WTC11 (cell line): ENCODE measurements at regions not wholly inside any gene's neighbourhood (a gene's known extent, or its start where the extent isn't known, plus 50 kb on each side); places are given as distances from the start of the nearest gene placed in this dataset.

ENCODE experiments used
- ATAC-seq: fragments of 200-7000 bp; cut with Tn5 transposase; 2 replicates; pipeline ENCODE4 v1.10.0; 2021; ENCODE audit warnings: mild to moderate bottlenecking, moderate library complexity
- CTCF ChIA-PET: fragments of 300-600 bp; sonication (Branson Sonifier 250); formaldehyde crosslinking; loops from one replicate; lab custom pipeline; 2021; ENCODE audit warnings: antibody characterized with exemption; lab: Charles Lee
- POLR2A ChIA-PET: fragments of 350-600 bp; sonication (Branson Sonifier 250); formaldehyde crosslinking; loops from one replicate; lab custom pipeline; 2021; ENCODE audit warnings: antibody characterized with exemption; lab: Charles Lee
- DNase-seq: peaks from one replicate; pipeline ENCODE4 v3.0.0; 2021; ENCODE audit warnings: low spot score
- H3K27ac Mint-ChIP-seq: 2 replicates; pipeline ENCODE4 v1.8.0; 2021; ENCODE audit warnings: mixed read lengths
- H3K27me3 Mint-ChIP-seq: 2 replicates; pipeline ENCODE4 v1.8.0; 2021; ENCODE audit warnings: low read depth, mild to moderate bottlenecking, moderate library complexity, mixed read lengths
- H3K36me3 Mint-ChIP-seq: 2 replicates; pipeline ENCODE4 v1.8.0; 2021; ENCODE audit warnings: mixed read lengths
- H3K4me1 Mint-ChIP-seq: 2 replicates; pipeline ENCODE4 v1.8.0; 2022; ENCODE audit warnings: mixed read lengths
- H3K4me3 Mint-ChIP-seq: 2 replicates; pipeline ENCODE4 v1.8.0; 2021; ENCODE audit warnings: mild to moderate bottlenecking, moderate library complexity, mixed read lengths
- H3K9me3 Mint-ChIP-seq: 2 replicates; pipeline ENCODE4 v1.8.0; 2021; ENCODE audit warnings: mixed read lengths
- CBFB ChIP-seq: sonication (generic); formaldehyde crosslinking; IDR thresholded peaks from 2 replicates; pipeline ENCODE4 v1.8.1; 2022; ENCODE audit warnings: mild to moderate bottlenecking, low read depth, missing genetic modification reagents
- CREM ChIP-seq: sonication (generic); formaldehyde crosslinking; IDR thresholded peaks from 2 replicates; pipeline ENCODE4 v1.8.1; 2022; ENCODE audit warnings: mild to moderate bottlenecking, missing genetic modification reagents, moderate library complexity
- ESRRA ChIP-seq: sonication (generic); formaldehyde crosslinking; IDR thresholded peaks from 2 replicates; pipeline ENCODE4 v1.8.1; 2022; ENCODE audit warnings: mild to moderate bottlenecking, missing genetic modification reagents, borderline replicate concordance
- ETV6 ChIP-seq: sonication (generic); formaldehyde crosslinking; IDR thresholded peaks from 2 replicates; pipeline ENCODE4 v1.8.1; 2022; ENCODE audit warnings: mild to moderate bottlenecking, missing genetic modification reagents
- FOXJ3 ChIP-seq: sonication (generic); formaldehyde crosslinking; IDR thresholded peaks from 2 replicates; pipeline ENCODE4 v1.9.0; 2021; ENCODE audit warnings: missing genetic modification reagents, mild to moderate bottlenecking, borderline replicate concordance
- GABPB1 ChIP-seq: sonication (generic); formaldehyde crosslinking; IDR thresholded peaks from 2 replicates; pipeline ENCODE4 v1.8.1; 2023; ENCODE audit warnings: mild to moderate bottlenecking, missing genetic modification reagents
- GTF2I ChIP-seq: fragments of 250-450 bp; sonication (Bioruptor Pico); conservative IDR thresholded peaks from 2 replicates; pipeline ENCODE4 v1.4.0; 2021; ENCODE audit warnings: mild to moderate bottlenecking
- JAZF1 ChIP-seq: fragments of 250-450 bp; sonication (Bioruptor Pico); IDR thresholded peaks from 2 replicates; pipeline ENCODE4 v1.9.0; 2021; ENCODE audit warnings: moderate library complexity, mild to moderate bottlenecking, inconsistent platforms
- MXD4 ChIP-seq: fragments of 250-450 bp; sonication (Bioruptor Pico); IDR thresholded peaks from 2 replicates; pipeline ENCODE4 v1.8.0; 2021; ENCODE audit warnings: mild to moderate bottlenecking, moderate library complexity, borderline replicate concordance
- TCF7 ChIP-seq: sonication (generic); formaldehyde crosslinking; IDR thresholded peaks from 2 replicates; pipeline ENCODE4 v1.8.0; 2022; ENCODE audit warnings: mild to moderate bottlenecking, low read depth, missing genetic modification reagents, moderate library complexity
- ZNF219 ChIP-seq: sonication (generic); formaldehyde crosslinking; IDR thresholded peaks from 2 replicates; pipeline ENCODE4 v1.8.0; 2023; ENCODE audit warnings: missing genetic modification reagents, mild to moderate bottlenecking, borderline replicate concordance
- ZNF232 ChIP-seq: sonication (generic); formaldehyde crosslinking; IDR thresholded peaks from 2 replicates; pipeline ENCODE4 v1.8.0; 2022; ENCODE audit warnings: mild to moderate bottlenecking, missing genetic modification reagents
- ZNF263 ChIP-seq: sonication (generic); formaldehyde crosslinking; IDR thresholded peaks from 2 replicates; pipeline ENCODE4 v1.8.1; 2022; ENCODE audit warnings: low read depth, mild to moderate bottlenecking, moderate library complexity, missing genetic modification reagents
- ZNF317 ChIP-seq: sonication (generic); formaldehyde crosslinking; IDR thresholded peaks from 2 replicates; pipeline ENCODE4 v1.8.1; 2023; ENCODE audit warnings: low read depth, mild to moderate bottlenecking, moderate library complexity, missing genetic modification reagents, borderline replicate concordance
- ZNF396 ChIP-seq: fragments of 250-450 bp; sonication (Bioruptor Pico); IDR thresholded peaks from 2 replicates; pipeline ENCODE4 v1.8.0; 2021; ENCODE audit warnings: mild to moderate bottlenecking, moderate library complexity, borderline replicate concordance
- ZNF416 ChIP-seq: fragments of 250-450 bp; sonication (Bioruptor Pico); IDR thresholded peaks from 2 replicates; pipeline ENCODE4 v1.9.0; 2021; ENCODE audit warnings: mild to moderate bottlenecking, inconsistent platforms
- ZNF423 ChIP-seq: fragments of 250-450 bp; sonication (Bioruptor Pico); IDR thresholded peaks from 2 replicates; pipeline ENCODE4 v2.1.2; 2022; ENCODE audit warnings: mild to moderate bottlenecking, moderate library complexity
- ZNF671 ChIP-seq: fragments of 250-450 bp; sonication (Bioruptor Pico); IDR thresholded peaks from 2 replicates; pipeline ENCODE4 v1.8.0; 2021; ENCODE audit warnings: mild to moderate bottlenecking
- TF ChIP-seq, protein P1 (sequence below): fragments of 250-450 bp; sonication (Bioruptor Pico); IDR thresholded peaks from 2 replicates; pipeline ENCODE4 v1.8.0; 2021; ENCODE audit warnings: mild to moderate bottlenecking
- TF ChIP-seq, protein P2 (sequence below): sonication (generic); formaldehyde crosslinking; IDR thresholded peaks from 2 replicates; pipeline ENCODE4 v1.8.1; 2022; ENCODE audit warnings: low read depth, missing genetic modification reagents, borderline replicate concordance
- TF ChIP-seq, protein P3 (sequence below): sonication (generic); formaldehyde crosslinking; IDR thresholded peaks from 2 replicates; pipeline ENCODE4 v1.8.1; 2023; ENCODE audit warnings: mild to moderate bottlenecking, missing genetic modification reagents, moderate library complexity
- TF ChIP-seq, protein P4 (sequence below): sonication (generic); formaldehyde crosslinking; IDR thresholded peaks from 2 replicates; pipeline ENCODE4 v1.8.0; 2022; ENCODE audit warnings: mild to moderate bottlenecking, missing genetic modification reagents
- TF ChIP-seq, protein P5 (sequence below): fragments of 250-450 bp; sonication (Bioruptor Pico); conservative IDR thresholded peaks from 2 replicates; pipeline ENCODE4 v1.9.0; 2021; ENCODE audit warnings: mild to moderate bottlenecking
- TF ChIP-seq, protein P6 (sequence below): sonication (generic); formaldehyde crosslinking; conservative IDR thresholded peaks from 2 replicates; pipeline ENCODE4 v1.8.1; 2022; ENCODE audit warnings: mild to moderate bottlenecking, missing genetic modification reagents

DNA sequence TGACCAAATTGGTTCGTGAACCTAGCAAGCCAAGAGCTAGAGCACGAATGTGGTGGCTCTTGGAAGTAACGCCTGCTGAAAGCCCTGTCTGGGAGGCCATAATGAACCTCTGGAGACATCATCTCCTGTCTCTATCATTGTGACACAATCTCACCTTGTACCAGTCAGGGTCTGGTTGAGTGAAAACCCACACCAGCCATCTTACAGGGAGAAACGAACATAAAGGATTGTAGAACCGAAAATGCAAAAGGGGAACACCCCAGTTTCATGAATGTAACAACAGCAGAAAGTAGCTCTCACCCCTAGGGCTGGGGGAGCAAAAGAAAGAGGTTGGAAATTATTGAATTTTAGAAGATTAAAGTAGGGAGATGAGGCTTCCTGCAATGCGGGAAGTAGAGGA is 50.9 kb upstream of the TAB2 start:
- Mint-ChIP-seq H3K4me3 (no peak overlapping the region), H3K9me3 (peaks cover 5% of the 10 kb centered on the region), H3K4me1 (peaks cover 6% of the 10 kb centered on the region; the same call in 1 of the 2 replicates), H3K27me3 (no peaks in the 10 kb centered on the region), H3K36me3 (0 out of 2 replicates have a peak, but pooled peaks cover under 1% of the 10 kb centered on the region), H3K27ac (no peak overlapping the region)
- CTCF ChIA-PET, result interaction anchor here (1.1 kb wide), 1 partner anchor 76 kb away, joined by 3 read pairs; no protein-coding TSS in a partner anchor
- DNase-seq, result no peak
- no peak for ATAC-seq
- POLR2A ChIA-PET, result no interaction called here
- TF ChIP-seq ZNF671, result no peak
- TF ChIP-seq, protein P1, sequence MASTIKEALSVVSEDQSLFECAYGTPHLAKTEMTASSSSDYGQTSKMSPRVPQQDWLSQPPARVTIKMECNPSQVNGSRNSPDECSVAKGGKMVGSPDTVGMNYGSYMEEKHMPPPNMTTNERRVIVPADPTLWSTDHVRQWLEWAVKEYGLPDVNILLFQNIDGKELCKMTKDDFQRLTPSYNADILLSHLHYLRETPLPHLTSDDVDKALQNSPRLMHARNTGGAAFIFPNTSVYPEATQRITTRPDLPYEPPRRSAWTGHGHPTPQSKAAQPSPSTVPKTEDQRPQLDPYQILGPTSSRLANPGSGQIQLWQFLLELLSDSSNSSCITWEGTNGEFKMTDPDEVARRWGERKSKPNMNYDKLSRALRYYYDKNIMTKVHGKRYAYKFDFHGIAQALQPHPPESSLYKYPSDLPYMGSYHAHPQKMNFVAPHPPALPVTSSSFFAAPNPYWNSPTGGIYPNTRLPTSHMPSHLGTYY, result no peak
- no peak for TF ChIP-seq ZNF416 (CRISPR knock-in tag)
- no peak for TF ChIP-seq ZNF396 (CRISPR knock-in tag)
- TF ChIP-seq, protein P2, sequence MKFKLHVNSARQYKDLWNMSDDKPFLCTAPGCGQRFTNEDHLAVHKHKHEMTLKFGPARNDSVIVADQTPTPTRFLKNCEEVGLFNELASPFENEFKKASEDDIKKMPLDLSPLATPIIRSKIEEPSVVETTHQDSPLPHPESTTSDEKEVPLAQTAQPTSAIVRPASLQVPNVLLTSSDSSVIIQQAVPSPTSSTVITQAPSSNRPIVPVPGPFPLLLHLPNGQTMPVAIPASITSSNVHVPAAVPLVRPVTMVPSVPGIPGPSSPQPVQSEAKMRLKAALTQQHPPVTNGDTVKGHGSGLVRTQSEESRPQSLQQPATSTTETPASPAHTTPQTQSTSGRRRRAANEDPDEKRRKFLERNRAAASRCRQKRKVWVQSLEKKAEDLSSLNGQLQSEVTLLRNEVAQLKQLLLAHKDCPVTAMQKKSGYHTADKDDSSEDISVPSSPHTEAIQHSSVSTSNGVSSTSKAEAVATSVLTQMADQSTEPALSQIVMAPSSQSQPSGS (CRISPR knock-in tag), result no peak
- TF ChIP-seq ESRRA (CRISPR knock-in tag), result no peak
- TF ChIP-seq ETV6 (CRISPR knock-in tag), result no peak
- no peak for TF ChIP-seq GABPB1 (CRISPR knock-in tag)
- TF ChIP-seq, protein P3, sequence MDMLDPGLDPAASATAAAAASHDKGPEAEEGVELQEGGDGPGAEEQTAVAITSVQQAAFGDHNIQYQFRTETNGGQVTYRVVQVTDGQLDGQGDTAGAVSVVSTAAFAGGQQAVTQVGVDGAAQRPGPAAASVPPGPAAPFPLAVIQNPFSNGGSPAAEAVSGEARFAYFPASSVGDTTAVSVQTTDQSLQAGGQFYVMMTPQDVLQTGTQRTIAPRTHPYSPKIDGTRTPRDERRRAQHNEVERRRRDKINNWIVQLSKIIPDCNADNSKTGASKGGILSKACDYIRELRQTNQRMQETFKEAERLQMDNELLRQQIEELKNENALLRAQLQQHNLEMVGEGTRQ (CRISPR knock-in tag), result no peak
- no peak for TF ChIP-seq ZNF423 (CRISPR knock-in tag)
- no peak for TF ChIP-seq ZNF219 (CRISPR knock-in tag)
- no peak for TF ChIP-seq TCF7
- no peak for TF ChIP-seq CBFB
- no peak for TF ChIP-seq MXD4 (CRISPR knock-in tag)
- TF ChIP-seq, protein P4, sequence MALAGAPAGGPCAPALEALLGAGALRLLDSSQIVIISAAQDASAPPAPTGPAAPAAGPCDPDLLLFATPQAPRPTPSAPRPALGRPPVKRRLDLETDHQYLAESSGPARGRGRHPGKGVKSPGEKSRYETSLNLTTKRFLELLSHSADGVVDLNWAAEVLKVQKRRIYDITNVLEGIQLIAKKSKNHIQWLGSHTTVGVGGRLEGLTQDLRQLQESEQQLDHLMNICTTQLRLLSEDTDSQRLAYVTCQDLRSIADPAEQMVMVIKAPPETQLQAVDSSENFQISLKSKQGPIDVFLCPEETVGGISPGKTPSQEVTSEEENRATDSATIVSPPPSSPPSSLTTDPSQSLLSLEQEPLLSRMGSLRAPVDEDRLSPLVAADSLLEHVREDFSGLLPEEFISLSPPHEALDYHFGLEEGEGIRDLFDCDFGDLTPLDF (CRISPR knock-in tag), result no peak
- TF ChIP-seq ZNF317 (CRISPR knock-in tag), result no peak
- TF ChIP-seq, protein P5, sequence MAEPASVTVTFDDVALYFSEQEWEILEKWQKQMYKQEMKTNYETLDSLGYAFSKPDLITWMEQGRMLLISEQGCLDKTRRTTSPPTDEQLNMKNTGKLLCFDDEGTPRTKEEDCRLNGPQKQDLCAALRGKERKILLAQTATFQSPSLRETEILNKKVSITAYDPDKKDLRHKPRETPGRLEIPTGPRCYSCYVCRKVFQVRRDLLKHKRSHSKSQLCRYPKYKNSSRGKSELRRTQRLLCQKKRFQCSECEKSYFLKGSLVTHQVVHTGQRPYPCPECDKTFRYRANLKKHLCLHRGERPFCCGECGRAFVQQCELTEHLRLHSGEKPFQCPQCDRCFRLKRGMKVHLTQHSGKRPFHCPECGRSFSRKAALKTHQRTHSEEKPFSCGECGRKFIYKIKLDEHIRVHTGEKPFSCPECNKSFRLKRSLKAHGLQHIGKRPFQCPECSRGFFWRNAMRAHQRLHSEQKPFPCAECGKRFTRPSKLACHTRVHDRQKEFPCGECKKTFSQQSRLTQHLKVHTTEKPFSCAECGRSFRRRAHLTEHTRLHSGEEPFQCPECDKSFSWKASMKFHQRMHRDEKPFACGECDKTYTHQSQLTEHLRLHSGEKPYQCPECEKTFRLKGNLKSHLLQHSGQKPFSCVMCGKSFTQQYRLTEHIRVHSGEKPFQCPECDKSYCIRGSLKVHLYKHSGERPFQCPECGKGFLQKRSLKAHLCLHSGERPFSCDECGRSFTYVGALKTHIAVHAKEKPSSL (CRISPR knock-in tag), result no peak
- no peak for TF ChIP-seq JAZF1 (CRISPR knock-in tag)
- no peak for TF ChIP-seq ZNF232
- TF ChIP-seq, protein P6, sequence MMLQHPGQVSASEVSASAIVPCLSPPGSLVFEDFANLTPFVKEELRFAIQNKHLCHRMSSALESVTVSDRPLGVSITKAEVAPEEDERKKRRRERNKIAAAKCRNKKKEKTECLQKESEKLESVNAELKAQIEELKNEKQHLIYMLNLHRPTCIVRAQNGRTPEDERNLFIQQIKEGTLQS (CRISPR knock-in tag), result no peak

DNA sequence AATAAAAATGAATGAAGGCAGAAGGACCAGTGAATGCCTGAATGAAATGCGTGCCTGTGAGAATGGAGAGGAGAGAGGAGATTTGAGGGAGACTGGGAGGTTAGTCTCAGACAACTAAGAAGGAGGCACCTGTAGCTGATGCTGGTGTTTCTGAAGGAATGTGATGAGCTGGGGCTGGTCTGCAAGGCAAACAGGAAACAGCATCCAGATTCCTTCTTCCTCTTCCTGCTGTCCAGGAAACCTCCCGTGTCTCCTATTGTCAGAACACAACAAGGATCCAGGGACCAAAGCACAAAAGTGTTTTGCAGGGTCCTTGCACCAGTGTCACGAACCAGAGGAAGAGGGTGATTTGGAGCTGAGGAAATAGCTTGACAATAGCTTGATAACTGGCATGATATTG is 50.4 kb upstream of the TAB2 start:
- no peak for DNase-seq
- peaks cover 6% of the 10 kb centered on the region; the same call in 1 of the 2 replicates for H3K4me1 Mint-ChIP-seq
- POLR2A ChIA-PET, result no interaction called here
- H3K9me3 Mint-ChIP-seq, result peaks cover 9% of the 10 kb centered on the region
- H3K36me3 Mint-ChIP-seq, result 0 out of 2 replicates have a peak, but pooled peaks cover 2% of the 10 kb centered on the region
- H3K4me3 Mint-ChIP-seq, result no peak overlapping the region
- CTCF ChIA-PET, result interaction anchor here (1.1 kb wide), 1 partner anchor 77 kb away, joined by 3 read pairs; no protein-coding TSS in a partner anchor
- no peak overlapping the region for H3K27ac Mint-ChIP-seq
- ATAC-seq, result no peak
- H3K27me3 Mint-ChIP-seq, result no peaks in the 10 kb centered on the region
- no peak for TF ChIP-seq ZNF416 (CRISPR knock-in tag)
- no peak for TF ChIP-seq ESRRA (CRISPR knock-in tag)
- TF ChIP-seq GTF2I (CRISPR knock-in tag), result no peak
- TF ChIP-seq FOXJ3 (CRISPR knock-in tag), result no peak
- TF ChIP-seq ZNF263 (CRISPR knock-in tag), result no peak
- TF ChIP-seq JAZF1 (CRISPR knock-in tag), result no peak
- no peak for TF ChIP-seq CREM (CRISPR knock-in tag)
